NCI-H1694 (cell line): ENCODE measurements at regions not wholly inside any gene's neighbourhood (a gene's known extent, or its start where the extent isn't known, plus 50 kb on each side); places are given as distances from the start of the nearest gene placed in this dataset.
"Not testable (repeated sequence)": the region's sequence is repeated elsewhere in the genome, so short reads cannot be mapped to it uniquely, and the experiment has no call there.

Experiments used
- DNase-seq: peaks from one replicate; lab custom pipeline; 2025; lab: John Stamatoyannopoulos, UW

DNA sequence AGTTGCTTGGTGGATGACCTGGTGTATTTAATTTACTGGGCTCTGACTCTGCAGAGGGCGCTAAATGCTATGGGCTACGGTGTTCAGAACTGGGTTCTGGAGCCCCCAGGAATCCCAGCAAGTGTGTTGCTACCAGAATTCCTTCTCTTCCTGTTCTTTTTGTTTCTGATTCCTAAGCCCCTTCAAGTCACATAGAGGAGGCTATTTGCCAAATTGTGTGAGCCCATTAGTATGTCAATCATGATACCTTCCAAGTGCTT is 358.2 kb upstream of the SPRED2 start:
- no peak for DNase-seq

DNA sequence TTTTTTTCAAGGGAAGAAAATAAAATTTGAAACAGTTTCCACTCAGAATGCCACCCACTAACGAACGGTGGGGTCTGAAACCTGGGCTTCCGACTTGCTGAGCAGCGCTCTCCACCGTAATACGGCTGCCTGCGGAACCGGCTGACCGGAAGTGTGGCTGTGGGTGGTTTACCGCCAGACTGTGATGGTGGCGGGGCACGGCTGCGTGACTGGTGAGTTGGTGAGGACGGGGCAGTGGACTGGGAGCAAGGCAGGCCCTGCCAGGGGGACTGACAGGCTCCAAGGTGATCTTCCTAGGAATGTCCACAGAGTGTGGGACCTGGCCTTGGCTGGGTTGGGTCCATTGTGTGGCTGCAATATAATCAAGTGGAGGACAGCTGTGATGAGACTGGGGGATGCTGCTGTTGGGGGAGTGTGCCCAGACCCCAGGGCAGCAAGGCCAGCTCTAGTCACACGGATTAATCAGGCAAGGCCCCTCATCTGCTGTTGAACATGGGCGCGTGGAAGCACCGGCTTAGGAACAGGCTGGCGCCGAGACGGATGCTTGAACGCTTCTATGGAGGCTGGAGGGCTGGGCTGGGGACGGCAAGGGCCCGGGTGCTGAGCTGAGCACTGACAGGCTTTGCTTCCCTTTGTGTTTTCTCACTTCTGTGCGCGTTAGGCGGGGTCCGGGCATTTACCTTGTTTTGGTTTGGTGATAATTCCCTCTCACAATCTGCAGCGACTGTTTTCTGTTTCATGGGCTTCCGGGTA is 357.7 kb upstream of the SPRED2 start:
- no peak for DNase-seq

DNA sequence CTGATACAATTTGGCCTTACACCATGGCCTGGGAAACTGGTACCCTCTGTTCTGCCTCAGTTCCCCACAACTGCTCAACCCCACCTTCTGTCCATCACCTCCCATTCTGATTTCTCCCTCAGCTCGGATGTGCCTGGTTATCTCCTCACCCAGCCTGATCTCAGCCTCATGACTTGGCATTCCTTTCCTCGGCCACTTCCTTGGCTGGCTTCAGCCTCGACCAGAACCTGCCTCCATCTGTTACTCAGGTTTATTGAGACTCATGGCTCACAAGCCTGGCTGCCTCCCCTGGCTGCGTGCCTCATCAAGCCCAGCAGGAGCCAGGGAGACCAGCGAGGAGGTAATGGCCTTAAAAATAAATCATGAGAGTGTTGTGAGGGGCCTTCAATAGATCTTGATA is 356.2 kb upstream of the SPRED2 start:
- DNase-seq: peak; percentile 5

DNA sequence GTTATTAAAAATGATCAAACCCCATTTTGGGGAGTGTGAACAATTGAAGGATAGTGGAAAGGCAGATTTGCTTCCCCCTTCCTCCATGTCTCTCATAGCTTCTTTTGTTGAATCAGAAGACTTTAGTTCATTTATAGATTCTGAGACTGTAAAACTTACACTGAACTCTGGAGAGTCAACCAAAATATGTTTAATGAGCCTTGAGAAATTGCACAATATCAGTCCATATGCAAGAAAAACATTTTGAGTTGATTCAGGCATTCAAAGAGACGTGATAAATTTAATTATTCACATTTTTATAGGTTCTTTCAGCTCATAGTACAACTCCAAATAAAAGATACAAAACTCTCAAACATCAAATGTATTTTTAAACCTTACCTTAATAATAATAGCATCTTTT is 354.4 kb upstream of the SPRED2 start:
- no peak for DNase-seq

GRCh38 chr2:65786007-65786717 is 353.8 kb upstream of the SPRED2 start:
- DNase-seq: no peak

DNA sequence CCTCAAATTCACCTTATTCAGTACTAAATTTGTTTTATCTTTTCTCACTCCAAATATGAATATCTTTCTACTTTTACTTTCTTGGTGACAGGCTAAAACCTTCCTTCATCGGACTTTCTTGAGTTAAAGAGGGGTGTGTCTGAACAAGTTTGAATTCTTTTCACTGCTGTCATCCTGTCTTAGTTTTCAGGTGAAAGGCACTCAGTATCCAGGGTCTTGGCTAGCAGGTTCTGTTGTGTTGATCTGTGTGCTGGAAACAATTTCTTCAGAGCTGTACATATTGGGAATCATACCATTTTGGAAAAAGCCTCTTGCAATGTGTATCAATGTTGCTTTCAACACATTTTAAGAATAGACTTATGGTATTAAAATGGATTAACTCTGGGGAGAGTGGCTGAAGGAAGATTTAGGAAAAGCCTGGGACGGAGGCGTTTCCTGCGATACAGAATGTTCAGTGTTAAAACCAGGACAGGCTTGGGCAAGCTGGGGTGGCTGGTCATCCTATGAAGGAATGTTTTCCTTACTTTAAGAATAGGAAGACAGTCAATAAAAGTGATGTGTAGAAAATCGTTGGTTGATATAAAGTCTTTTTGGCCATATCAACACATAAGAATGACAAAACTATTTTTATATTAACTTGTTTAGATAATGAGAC is 350.7 kb upstream of the SPRED2 start:
- DNase-seq: no peak

DNA sequence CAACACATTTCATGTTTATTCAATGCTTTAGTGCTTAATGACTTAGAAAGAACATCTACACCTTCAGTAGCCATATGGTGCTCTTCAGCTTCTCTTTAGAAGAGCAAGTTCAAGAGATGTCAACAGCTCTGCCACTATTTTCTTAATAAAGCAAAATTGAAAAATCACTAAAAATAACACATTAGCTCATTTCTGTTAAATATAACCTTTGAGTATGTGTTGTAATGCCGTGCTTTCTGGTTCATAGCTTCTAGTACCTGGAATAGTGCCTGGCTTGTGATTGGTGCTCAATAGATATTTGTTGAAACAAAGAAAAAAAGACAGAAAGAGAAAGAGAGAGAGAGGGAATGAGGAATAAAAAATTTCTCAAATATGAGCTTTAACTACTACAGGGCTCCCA is 349.8 kb upstream of the SPRED2 start:
- peak; percentile 19 for DNase-seq

DNA sequence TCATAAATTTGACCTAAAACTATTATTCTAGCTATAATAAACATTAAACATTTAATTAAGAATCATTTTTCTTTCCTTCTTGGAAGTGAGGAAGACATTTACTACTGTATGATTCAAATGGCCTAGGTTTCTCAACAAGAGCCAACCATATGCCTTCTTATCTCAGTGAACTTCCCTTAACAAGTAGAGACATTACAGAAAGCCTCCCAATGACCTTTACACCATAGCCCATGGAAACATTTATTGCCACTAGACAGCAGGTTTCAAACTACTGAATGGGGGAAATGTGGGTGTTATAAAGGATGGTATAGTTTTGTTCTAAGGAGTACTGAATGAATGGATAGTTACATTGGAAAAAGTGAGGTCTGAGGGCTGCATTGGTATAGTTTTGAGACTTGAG is 349.4 kb upstream of the SPRED2 start:
- no peak for DNase-seq

DNA sequence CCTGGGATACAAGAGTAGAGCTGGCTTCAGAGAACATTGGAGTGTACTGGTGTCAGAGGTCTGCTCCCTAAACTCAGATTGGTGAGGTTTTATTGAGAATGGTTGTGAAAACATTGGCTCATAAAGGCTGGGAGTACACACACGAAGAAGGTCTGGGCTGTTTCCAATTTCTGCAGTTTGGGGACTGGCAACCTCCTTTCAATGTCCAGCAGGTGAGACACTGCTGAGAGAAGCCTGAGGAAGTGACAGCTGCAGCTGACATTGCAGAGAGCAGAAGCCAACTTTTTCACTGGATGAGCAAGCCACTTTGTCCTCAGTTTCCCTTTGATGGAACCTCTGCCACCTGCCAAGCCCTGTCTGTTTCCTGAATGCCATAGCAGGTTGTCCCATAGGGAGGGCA is 346.6 kb upstream of the SPRED2 start:
- DNase-seq: no peak

GRCh38 chr2:65778137-65778536 is 345.7 kb upstream of the SPRED2 start:
- DNase-seq: no peak

DNA sequence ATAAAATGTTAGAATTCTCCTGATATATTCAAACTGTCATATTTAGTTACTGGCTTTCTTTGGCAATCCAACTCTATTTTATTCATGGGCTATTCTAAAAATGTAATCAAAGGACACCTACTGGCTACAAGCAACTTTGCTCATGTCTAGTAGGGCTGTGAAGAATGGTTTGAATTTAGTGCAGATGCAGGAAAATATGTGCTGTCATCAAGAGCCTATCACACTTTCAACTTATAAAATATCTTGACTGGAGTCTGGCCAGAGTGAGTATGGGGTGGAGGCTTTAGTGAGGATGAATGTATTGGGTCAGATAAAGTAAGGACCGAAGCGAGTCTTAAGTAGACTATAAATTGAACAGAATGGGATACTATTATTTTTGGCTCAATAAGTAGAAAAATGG is 343.4 kb upstream of the SPRED2 start:
- DNase-seq: no peak

GRCh38 chr2:65767946-65768345 is 335.5 kb upstream of the SPRED2 start:
- no peak for DNase-seq

GRCh38 chr2:65766768-65767267 is 334.4 kb upstream of the SPRED2 start:
- no peak for DNase-seq

GRCh38 chr2:65765376-65765775 is 333.0 kb upstream of the SPRED2 start:
- no peak for DNase-seq

DNA sequence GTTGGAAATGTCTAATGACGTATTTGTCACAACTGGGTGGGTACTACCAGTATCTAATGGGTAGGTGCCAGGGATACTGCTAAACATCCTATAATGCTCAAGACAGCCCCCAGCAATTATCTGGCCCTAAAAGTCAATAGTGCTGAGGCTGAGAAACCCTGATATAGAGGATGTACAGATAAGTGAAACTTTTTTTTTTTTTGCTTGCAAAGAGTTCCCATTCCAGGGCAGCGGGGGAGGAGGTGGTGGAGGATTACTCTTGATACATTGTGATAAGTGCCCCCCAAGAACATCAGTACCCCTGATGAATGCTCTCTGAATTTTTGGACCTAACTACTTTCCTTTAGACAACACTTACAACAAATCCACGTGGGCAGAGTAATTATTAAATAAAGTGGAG is 329.7 kb upstream of the SPRED2 start:
- DNase-seq: no peak

- no peak for DNase-seq
Measured at GRCh38 chr2:65754219-65754618, 321.8 kb upstream of the SPRED2 start.

DNA sequence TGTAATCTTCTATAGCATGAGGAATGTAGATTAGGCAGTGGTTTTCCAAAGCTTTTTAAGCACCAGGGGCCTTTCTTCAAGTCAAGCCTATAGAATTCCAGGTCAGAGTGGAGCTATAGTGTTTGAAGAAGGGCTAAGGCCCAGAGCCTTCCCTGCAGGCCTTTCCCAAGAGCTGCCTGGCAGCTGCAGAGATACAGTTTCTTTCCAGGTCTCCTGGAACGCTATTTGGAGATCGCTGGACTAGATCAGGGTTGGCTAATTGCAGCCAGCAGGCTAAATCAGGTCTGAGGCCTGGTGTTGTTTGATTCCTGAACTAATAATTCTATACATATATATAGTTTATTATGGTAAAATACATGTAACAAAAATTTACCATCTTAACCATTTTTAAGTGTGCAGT is 319.0 kb upstream of the SPRED2 start:
- DNase-seq: no peak

DNA sequence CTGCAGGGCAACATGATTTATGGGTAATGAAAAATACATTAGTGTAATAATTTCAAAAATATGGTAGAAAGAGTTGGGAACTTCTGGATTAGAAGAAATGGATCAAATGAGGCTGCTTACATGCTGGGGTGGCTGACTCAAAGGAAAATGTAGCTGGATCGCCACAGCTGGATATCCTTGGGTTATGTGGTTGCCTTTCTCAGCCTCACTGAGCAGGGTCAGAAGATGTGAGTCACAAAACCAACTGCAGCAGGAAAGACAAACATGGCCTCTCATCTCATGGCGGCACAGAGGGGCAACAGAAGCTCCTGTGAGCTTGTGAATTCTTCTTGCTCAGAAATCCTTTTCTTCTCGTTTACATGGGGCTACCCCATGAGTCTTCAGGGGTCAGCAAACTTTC is 317.1 kb upstream of the SPRED2 start:
- no peak for DNase-seq

GRCh38 chr2:65747875-65748274 is 315.5 kb upstream of the SPRED2 start:
- DNase-seq: not testable (repeated sequence)

DNA sequence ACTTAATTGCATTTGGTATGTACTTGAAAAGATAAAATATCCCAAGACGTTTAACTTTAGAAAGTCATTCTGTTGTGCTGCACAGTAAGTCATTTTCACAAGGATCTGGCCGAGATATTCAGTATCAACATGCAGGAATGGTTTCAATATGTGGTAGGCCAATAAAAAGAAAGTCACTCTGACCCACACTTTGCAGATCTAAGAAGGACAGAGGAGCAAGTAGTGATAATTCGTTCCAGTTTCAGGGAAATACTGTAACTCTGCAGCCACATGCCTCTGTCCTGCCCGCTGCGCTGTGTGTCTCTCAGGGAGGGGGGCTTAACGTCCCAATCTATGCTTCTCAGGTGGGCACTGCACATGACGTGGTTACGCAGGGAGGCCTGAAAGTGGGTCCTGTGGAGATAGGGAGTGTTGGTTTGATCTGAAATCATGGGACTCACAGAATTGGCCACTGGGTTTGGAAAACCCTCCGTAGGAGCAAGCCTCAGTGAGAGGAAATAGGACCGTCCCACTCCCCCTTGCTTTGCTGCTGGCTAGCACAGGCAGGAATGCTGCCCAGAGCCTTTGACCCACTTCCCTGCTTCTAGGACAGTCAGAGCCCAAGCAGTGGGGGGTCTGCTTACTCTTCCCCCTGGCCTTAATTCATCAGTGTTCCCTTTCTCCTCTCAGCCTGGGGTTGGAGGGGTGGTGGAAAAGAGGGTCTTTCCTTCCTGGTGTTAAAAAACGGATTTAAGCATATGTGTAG is 314.7 kb upstream of the SPRED2 start:
- no peak for DNase-seq

- no peak for DNase-seq
Measured at GRCh38 chr2:65744477-65745200, 312.2 kb upstream of the SPRED2 start.

GRCh38 chr2:65742977-65743376 is 310.6 kb upstream of the SPRED2 start:
- DNase-seq: no peak
